GM13976 (cell line): ENCODE measurements at regions not wholly inside any gene's neighbourhood (a gene's known extent, or its start where the extent isn't known, plus 50 kb on each side); places are given as distances from the start of the nearest gene placed in this dataset.

Source experiments
- DNase-seq: peaks from one replicate; pipeline ENCODE4 v3.0.0; 2012; ENCODE audit warnings: low spot score
- in situ Hi-C: fragments of 300-500 bp; cut with MboI; formaldehyde crosslinking; loops from one replicate; pipeline ENCODE4 v1.12.0; 2022; ENCODE audit warnings: low sequenced_read_pairs, mixed read lengths, inconsistent platforms; ENCODE audit not compliant: unreplicated experiment
- TF ChIP-seq, protein P1 (sequence below): IDR thresholded peaks from 2 replicates; pipeline ENCODE4 v1.5.1; 2012; ENCODE audit warnings: borderline replicate concordance, mild to moderate bottlenecking; ENCODE audit not compliant: insufficient read depth; ENCODE audit errors: extremely low read depth, missing control alignments, control extremely low read depth

DNA sequence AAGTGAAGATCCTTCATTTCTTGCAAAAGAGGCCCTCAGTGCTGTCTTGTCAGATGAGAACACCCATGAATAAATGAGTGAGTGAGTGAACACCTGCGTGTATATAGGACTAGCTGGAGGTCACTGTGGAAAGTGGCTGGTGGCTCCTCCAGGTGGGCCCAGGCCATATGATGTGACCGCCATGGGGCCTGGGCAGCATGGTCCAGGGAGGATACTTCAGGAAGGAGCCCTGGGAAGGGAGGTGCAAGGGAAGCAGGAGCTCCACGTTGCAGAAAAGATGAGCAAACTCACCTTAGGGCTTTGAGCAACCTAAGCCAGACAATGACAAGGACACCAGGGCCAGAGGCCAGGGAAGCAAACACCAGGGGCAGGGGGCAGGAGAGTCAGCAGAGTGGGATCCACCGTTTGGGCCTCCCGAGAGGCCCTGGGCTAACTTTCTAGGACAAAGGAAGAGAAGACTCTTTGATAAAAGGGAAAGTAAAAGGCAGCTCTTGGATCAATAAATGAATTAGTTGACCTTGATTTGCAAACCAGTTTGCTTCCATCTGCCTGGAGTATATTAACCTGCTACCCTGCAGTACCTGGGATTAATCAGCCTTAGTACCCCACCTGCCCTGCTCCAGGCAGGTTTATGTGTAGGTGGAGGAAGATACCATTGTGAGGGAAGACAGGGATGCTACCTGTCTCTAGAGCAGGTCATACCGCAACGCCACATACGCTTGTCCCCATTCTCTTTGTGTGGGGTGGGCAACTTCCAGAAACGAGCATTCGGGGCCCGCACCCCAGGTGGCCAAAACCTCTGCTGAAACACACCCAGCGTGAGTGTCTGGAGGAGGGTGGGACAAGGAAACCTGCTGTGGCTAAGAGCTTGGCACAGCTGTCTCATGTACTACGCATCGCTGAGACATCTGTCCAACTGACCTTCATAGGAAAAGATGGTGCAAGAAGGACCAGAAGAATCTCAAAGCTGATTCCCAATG, 51.4 kb upstream of the OLFM1 start:
- in situ Hi-C loops: no loop called here
- TF ChIP-seq, protein P1, sequence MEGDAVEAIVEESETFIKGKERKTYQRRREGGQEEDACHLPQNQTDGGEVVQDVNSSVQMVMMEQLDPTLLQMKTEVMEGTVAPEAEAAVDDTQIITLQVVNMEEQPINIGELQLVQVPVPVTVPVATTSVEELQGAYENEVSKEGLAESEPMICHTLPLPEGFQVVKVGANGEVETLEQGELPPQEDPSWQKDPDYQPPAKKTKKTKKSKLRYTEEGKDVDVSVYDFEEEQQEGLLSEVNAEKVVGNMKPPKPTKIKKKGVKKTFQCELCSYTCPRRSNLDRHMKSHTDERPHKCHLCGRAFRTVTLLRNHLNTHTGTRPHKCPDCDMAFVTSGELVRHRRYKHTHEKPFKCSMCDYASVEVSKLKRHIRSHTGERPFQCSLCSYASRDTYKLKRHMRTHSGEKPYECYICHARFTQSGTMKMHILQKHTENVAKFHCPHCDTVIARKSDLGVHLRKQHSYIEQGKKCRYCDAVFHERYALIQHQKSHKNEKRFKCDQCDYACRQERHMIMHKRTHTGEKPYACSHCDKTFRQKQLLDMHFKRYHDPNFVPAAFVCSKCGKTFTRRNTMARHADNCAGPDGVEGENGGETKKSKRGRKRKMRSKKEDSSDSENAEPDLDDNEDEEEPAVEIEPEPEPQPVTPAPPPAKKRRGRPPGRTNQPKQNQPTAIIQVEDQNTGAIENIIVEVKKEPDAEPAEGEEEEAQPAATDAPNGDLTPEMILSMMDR: no peak
- no peak for DNase-seq

DNA sequence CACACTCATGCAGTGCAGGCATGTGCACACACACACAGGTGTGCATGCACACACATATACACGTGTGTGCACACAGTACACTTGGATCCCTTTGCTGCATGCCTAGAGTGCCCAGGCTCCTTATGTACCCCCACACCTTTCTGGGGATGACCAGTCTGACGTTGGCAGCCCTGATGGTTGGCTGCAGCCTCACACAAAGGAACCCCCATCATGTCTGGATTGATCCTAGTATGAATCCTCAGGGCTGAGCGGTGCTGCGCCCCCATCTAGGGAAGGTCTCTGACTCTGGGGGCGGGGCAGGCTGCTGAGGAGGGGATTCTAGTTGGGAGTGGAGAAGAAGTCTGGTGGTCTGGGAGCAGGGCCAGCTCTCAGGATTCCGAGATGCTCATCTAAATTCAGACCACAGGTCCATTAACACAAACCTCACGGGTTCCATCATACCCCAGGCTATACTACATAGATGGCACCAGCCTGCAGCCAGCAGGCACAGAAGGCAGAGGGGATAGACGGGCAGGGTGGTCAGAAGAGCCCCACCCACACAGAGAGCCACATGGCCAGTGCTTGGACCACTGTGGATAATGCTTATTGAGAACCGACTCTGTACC, 50.5 kb upstream of the OLFM1 start:
- DNase-seq: no peak
- in situ Hi-C loops: no loop called here
- TF ChIP-seq, protein P1: no peak

DNA sequence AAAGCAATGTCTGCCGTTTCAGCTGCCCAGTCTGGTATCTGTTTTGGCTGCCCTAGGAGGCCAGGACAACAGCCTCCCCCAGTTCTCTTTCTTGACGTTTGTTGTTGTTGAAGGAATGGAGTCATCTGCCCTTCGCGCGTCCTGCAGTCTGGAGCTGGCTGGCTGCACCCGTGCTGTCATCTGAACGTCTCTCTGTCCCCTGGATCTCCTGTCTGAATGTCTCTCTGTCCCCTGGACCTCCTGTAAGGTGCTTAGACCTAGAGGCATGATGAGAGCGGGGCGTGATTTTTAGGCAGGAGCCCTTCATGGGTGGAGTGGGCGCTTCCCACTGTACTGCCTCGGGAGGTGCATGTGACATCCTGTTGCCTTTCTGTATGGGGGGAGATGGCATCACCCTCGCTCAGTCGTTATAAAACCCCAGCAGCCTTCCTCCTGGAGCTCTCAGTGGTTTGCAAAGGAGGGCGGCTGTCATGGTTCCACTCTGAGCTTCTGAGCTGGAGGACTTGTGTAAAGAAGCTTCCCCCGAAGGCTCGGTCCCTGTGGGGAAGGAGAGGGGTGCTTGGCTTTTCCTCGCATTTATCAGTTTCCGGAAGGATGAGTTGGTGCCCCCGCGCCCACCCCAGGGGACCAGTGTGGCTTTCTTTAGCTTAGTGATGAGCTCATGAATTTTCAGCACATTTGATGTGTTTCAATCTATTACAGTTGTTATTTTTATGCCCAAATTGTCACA, 49.8 kb upstream of the OLFM1 start:
- TF ChIP-seq, protein P1: no peak
- in situ Hi-C loops: no loop called here
- no peak for DNase-seq
